DOHH2 (cell line): ENCODE measurements at regions not wholly inside any gene's neighbourhood (a gene's known extent, or its start where the extent isn't known, plus 50 kb on each side); places are given as distances from the start of the nearest gene placed in this dataset.

Source experiments
- EZH2phosphoT487 ChIP-seq: fragments of 200-600 bp; sonication (generic); IDR thresholded peaks from 2 replicates; pipeline ENCODE4 v1.6.1; 2017; ENCODE audit warnings: borderline replicate concordance, mild to moderate bottlenecking, antibody characterized with exemption, low read length, moderate library complexity, mixed read lengths
- TF ChIP-seq, protein P1 (sequence below): fragments of 200-600 bp; sonication (generic); IDR thresholded peaks from one replicate; pipeline ENCODE4 v1.5.1; 2014; ENCODE audit warnings: antibody characterized with exemption, mild to moderate bottlenecking, low read depth, low read length; ENCODE audit not compliant: poor library complexity, severe bottlenecking

DNA sequence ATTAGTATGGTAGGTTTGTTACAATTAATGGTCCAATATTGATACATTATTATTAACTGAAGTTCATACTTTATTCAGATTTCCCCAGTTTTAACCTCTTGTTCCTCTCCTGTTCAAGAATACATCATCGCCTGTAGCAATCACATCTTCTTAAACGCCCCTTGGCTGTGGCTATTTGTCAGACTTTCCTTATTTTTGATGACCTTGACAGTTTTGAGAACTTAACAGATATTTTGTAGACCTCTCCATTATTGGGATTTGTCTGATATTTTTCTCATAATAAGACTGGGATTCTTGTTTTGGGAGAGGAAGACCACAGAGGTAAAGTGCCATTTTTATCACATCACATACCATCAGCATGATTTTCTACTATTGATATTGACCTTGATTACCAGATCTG is 112.3 kb upstream of the MARCHF11 start:
- TF ChIP-seq, protein P1, sequence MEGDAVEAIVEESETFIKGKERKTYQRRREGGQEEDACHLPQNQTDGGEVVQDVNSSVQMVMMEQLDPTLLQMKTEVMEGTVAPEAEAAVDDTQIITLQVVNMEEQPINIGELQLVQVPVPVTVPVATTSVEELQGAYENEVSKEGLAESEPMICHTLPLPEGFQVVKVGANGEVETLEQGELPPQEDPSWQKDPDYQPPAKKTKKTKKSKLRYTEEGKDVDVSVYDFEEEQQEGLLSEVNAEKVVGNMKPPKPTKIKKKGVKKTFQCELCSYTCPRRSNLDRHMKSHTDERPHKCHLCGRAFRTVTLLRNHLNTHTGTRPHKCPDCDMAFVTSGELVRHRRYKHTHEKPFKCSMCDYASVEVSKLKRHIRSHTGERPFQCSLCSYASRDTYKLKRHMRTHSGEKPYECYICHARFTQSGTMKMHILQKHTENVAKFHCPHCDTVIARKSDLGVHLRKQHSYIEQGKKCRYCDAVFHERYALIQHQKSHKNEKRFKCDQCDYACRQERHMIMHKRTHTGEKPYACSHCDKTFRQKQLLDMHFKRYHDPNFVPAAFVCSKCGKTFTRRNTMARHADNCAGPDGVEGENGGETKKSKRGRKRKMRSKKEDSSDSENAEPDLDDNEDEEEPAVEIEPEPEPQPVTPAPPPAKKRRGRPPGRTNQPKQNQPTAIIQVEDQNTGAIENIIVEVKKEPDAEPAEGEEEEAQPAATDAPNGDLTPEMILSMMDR: no peak
- no peak for TF ChIP-seq EZH2phosphoT487
